ENCODE measurements at regions not wholly inside any gene's neighbourhood (a gene's known extent, or its start where the extent isn't known, plus 50 kb on each side); places are given as distances from the start of the nearest gene placed in this dataset.
"Not testable (repeated sequence)": the region's sequence is repeated elsewhere in the genome, so short reads cannot be mapped to it uniquely, and the experiment has no call there.

- DNase-seq = no peak
Observed at GRCh38 chr15:59894835-59895234, 109.3 kb upstream of the FOXB1 start.

- no peak for DNase-seq
Observed at GRCh38 chr15:59892985-59893384, 111.1 kb upstream of the FOXB1 start.

GRCh38 chr15:59887870-59888269, 116.2 kb upstream of the FOXB1 start:
- DNase-seq = not testable (repeated sequence)

GRCh38 chr15:59887211-59887610, 116.9 kb upstream of the FOXB1 start:
- DNase-seq = no peak

GRCh38 chr15:59886441-59886840, 117.7 kb upstream of the FOXB1 start:
- no peak for DNase-seq

GRCh38 chr15:59885832-59886231, 118.3 kb upstream of the FOXB1 start:
- DNase-seq = peak; percentile 57

GRCh38 chr15:59879506-59880265, 124.4 kb upstream of the FOXB1 start:
- DNase-seq = no peak

- no peak for DNase-seq
Observed at GRCh38 chr15:59876140-59876539, 128.0 kb upstream of the FOXB1 start.

GRCh38 chr15:59873644-59874272, 130.4 kb upstream of the FOXB1 start:
- no peak for DNase-seq

- no peak for DNase-seq
Observed at GRCh38 chr15:59867086-59867855, 136.8 kb upstream of the FOXB1 start.

GRCh38 chr15:59866642-59867041, 137.5 kb upstream of the FOXB1 start:
- no peak for DNase-seq

- peak; percentile 4 for DNase-seq
Observed at GRCh38 chr15:59862191-59863155, 141.6 kb upstream of the FOXB1 start.

- DNase-seq = peak; percentile 13
Observed at GRCh38 chr15:59847968-59848367, 156.1 kb upstream of the FOXB1 start.

- DNase-seq = no peak
Observed at GRCh38 chr15:59845942-59846499, 156.9 kb upstream of the BNIP2 start.

- DNase-seq = no peak
Observed at GRCh38 chr15:59843609-59844008, 154.5 kb upstream of the BNIP2 start.

GRCh38 chr15:59841036-59841435, 151.9 kb upstream of the BNIP2 start:
- no peak for DNase-seq

- DNase-seq = no peak
Observed at GRCh38 chr15:59839906-59840305, 150.8 kb upstream of the BNIP2 start.

- peak; percentile 21 for DNase-seq
Observed at GRCh38 chr15:59838900-59839299, 149.8 kb upstream of the BNIP2 start.

GRCh38 chr15:59835776-59836175, 146.7 kb upstream of the BNIP2 start:
- no peak for DNase-seq

GRCh38 chr15:59834528-59834927, 145.4 kb upstream of the BNIP2 start:
- DNase-seq = no peak

- DNase-seq = peak; percentile 77
Observed at GRCh38 chr15:59833366-59833765, 144.2 kb upstream of the BNIP2 start.

GRCh38 chr15:59830873-59831272, 141.8 kb upstream of the BNIP2 start:
- DNase-seq = no peak

Measured in DMS53 (cell line).